Osteoblast (primary cell): ENCODE measurements at regions not wholly inside any gene's neighbourhood (a gene's known extent, or its start where the extent isn't known, plus 50 kb on each side); places are given as distances from the start of the nearest gene placed in this dataset.

Experiments
- DNase-seq: peaks from one replicate; pipeline ENCODE4 v3.0.0; 2011; ENCODE audit warnings: low spot score, mixed read lengths; ENCODE audit not compliant: insufficient read length; ENCODE audit errors: missing footprints
- H2AFZ ChIP-seq: 2 replicates; pipeline ENCODE4 v1.6.0; 2011; ENCODE audit warnings: mild to moderate bottlenecking, low read length
- H3K27ac ChIP-seq: 2 replicates; pipeline ENCODE4 v1.5.1; 2011; ENCODE audit warnings: mild to moderate bottlenecking, low read depth, low read length, moderate library complexity
- H3K27me3 ChIP-seq: 2 replicates; pipeline ENCODE4 v1.6.0; 2012; ENCODE audit warnings: mild to moderate bottlenecking, control low read depth, inconsistent platforms, low read length, moderate library complexity; ENCODE audit not compliant: insufficient read depth
- H3K36me3 ChIP-seq: 2 replicates; pipeline ENCODE4 v1.5.1; 2011; ENCODE audit warnings: mild to moderate bottlenecking, low read length, control low read depth, moderate library complexity; ENCODE audit not compliant: insufficient read depth
- H3K4me1 ChIP-seq: 2 replicates; pipeline ENCODE4 v1.5.1; 2011; ENCODE audit warnings: mild to moderate bottlenecking, low read length, control low read depth, moderate library complexity; ENCODE audit not compliant: insufficient read depth
- H3K4me2 ChIP-seq: 2 replicates; pipeline ENCODE4 v1.6.0; 2011; ENCODE audit warnings: mild to moderate bottlenecking, low read length; ENCODE audit not compliant: insufficient read depth
- H3K4me3 ChIP-seq: fragments of 200-600 bp; sonication (generic); 3 replicates; pipeline ENCODE4 v1.5.1; 2012; ENCODE audit warnings: mild to moderate bottlenecking, low read length, inconsistent platforms; ENCODE audit not compliant: insufficient read depth
- H3K79me2 ChIP-seq: 2 replicates; pipeline ENCODE4 v1.6.0; 2012; ENCODE audit warnings: mild to moderate bottlenecking, low read length, control low read depth, inconsistent platforms; ENCODE audit not compliant: insufficient read depth
- H3K9me3 ChIP-seq: 2 replicates; pipeline ENCODE4 v1.5.1; 2011; ENCODE audit warnings: low read depth, low read length, control low read depth
- H4K20me1 ChIP-seq: 2 replicates; pipeline ENCODE4 v1.6.0; 2012; ENCODE audit warnings: mild to moderate bottlenecking, low read length, control low read depth; ENCODE audit not compliant: insufficient read depth
- CTCF ChIP-seq: IDR thresholded peaks from 2 replicates; pipeline ENCODE4 v1.5.1; 2011; ENCODE audit warnings: mild to moderate bottlenecking, low read depth, low read length, moderate library complexity; ENCODE audit errors: extremely low read depth

DNA sequence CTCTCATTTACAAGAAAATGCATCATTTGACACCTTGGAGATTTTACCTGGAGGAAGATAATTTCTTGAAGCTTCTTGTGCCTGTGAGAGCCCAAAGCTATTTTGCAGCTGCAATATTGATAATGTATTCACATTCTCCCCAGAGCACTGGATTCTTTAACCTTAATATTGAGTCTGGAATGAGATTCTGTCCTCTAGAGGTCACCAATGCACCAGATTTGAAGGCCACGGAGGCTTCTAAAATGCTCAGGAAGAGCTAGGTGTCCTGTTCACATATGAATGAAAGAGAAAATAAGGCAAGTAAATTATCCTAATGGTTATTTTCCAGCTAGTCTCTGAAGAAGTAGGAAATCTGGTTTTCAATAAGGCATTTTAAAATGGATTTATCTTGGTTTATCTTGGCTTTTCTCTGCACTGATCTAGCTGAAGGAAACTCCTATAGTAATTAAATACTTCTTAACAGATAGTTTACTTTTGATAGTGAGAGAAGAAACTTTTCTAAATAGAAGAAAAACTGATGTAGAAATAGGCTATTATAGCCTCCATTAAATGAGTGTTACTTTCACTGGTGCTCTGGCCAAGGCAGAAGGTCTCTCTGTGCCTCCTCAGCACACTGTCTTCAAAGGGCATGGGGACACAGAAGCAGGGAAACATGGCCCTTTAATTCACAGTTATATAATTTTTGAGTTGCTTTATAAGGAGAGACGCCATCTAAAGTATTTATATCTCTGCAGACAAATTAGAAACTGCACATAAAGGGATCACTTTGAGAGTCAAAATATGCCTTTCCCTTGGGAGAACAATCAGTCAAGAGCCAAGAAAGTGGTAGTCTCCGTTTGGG is 297.0 kb upstream of the ACTBL2 start:
- DNase-seq = peak; percentile 30
- Histone ChIP-seq H3K36me3 (no peaks in the 10 kb centered on the region), H3K79me2 (no peaks in the 10 kb centered on the region), H2AFZ (peak overlapping the region; percentile 39), H3K4me2 (peak overlapping the region; percentile 11), H3K4me3 (no peak overlapping the region), H3K4me1 (peaks cover 44% of the 10 kb centered on the region), H3K27me3 (no peaks in the 10 kb centered on the region), H3K27ac (peak overlapping the region; percentile 51), H3K9me3 (no peaks in the 10 kb centered on the region), H4K20me1 (no peaks in the 10 kb centered on the region)
- TF ChIP-seq CTCF = peak; percentile 76

- Histone ChIP-seq H4K20me1 (no peaks in the 10 kb centered on the region), H3K4me2 (no peak overlapping the region), H3K4me1 (peaks cover 37% of the 10 kb centered on the region), H3K27me3 (no peaks in the 10 kb centered on the region), H2AFZ (no peak overlapping the region), H3K27ac (peak overlapping the region; percentile 27), H3K36me3 (no peaks in the 10 kb centered on the region), H3K4me3 (no peak overlapping the region), H3K9me3 (no peaks in the 10 kb centered on the region), H3K79me2 (no peaks in the 10 kb centered on the region)
- TF ChIP-seq CTCF = no peak
- DNase-seq = no peak
Measured at GRCh38 chr5:57778501-57779091, 296.0 kb upstream of the ACTBL2 start.

DNA sequence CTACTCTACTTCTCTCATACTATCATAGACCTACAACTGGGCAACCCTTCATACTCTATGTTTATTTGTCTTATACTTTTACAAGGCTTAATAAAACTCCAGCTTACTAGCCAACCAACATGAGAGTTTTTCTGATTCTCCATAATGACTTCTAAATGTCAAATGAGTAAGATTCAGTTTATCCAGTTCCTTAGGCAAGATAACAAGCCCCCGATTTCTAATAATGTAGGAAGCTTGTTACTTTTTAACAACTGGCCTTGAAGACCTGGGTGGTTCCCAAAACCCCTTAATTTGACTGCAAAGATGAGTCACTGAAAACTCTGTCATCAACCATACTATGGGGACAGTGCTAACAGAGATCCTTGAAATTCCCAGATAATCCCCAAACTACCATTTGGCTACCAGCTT is 294.6 kb upstream of the ACTBL2 start:
- Histone ChIP-seq H3K4me2 (no peak overlapping the region), H3K27me3 (no peaks in the 10 kb centered on the region), H2AFZ (no peak overlapping the region), H3K4me3 (no peak overlapping the region), H3K27ac (no peak overlapping the region), H4K20me1 (no peaks in the 10 kb centered on the region), H3K36me3 (no peaks in the 10 kb centered on the region), H3K79me2 (no peaks in the 10 kb centered on the region), H3K4me1 (peaks cover 26% of the 10 kb centered on the region), H3K9me3 (no peaks in the 10 kb centered on the region)
- DNase-seq = no peak
- no peak for TF ChIP-seq CTCF

GRCh38 chr5:57776035-57776434 is 293.4 kb upstream of the ACTBL2 start:
- no peaks in the 10 kb centered on the region for H3K36me3 ChIP-seq
- no peak overlapping the region for H3K27ac ChIP-seq
- H3K27me3 ChIP-seq = no peaks in the 10 kb centered on the region
- H3K4me3 ChIP-seq = no peak overlapping the region
- H3K4me1 ChIP-seq = peaks cover 26% of the 10 kb centered on the region
- no peaks in the 10 kb centered on the region for H3K79me2 ChIP-seq
- no peak for DNase-seq
- no peak for TF ChIP-seq CTCF
- no peak overlapping the region for H2AFZ ChIP-seq
- no peaks in the 10 kb centered on the region for H3K9me3 ChIP-seq
- no peak overlapping the region for H3K4me2 ChIP-seq
- H4K20me1 ChIP-seq = no peaks in the 10 kb centered on the region
